MG63 (cell line): ENCODE measurements at regions not wholly inside any gene's neighbourhood (a gene's known extent, or its start where the extent isn't known, plus 50 kb on each side); places are given as distances from the start of the nearest gene placed in this dataset.

Experiments
- DNase-seq: peaks from one replicate; pipeline ENCODE4 v3.0.0-alpha.2; 2020
- H3K27me3 ChIP-seq: fragments of 250-450 bp; sonication (Bioruptor Pico); 2 replicates; pipeline ENCODE4 v1.5.1; 2020; ENCODE audit warnings: mild to moderate bottlenecking, moderate library complexity
- H3K36me3 ChIP-seq: fragments of 250-450 bp; sonication (Bioruptor Pico); 2 replicates; pipeline ENCODE4 v1.5.1; 2020; ENCODE audit warnings: mild to moderate bottlenecking, moderate library complexity
- H3K4me3 ChIP-seq: fragments of 250-450 bp; sonication (Bioruptor Pico); 2 replicates; pipeline ENCODE4 v1.5.1; 2020; ENCODE audit warnings: mild to moderate bottlenecking, moderate library complexity
- H3K9me3 ChIP-seq: fragments of 250-450 bp; sonication (Bioruptor Pico); 2 replicates; pipeline ENCODE4 v1.5.1; 2020; ENCODE audit warnings: mild to moderate bottlenecking, moderate library complexity

GRCh38 chr2:240217431-240218301, 77.2 kb upstream of the OTOS start:
- no peaks in the 10 kb centered on the region for H3K36me3 ChIP-seq
- H3K27me3 ChIP-seq, result no peaks in the 10 kb centered on the region
- peaks cover 4% of the 10 kb centered on the region; the same call in 1 of the 2 replicates for H3K9me3 ChIP-seq
- no peak for DNase-seq
- H3K4me3 ChIP-seq, result no peak overlapping the region

- Histone ChIP-seq H3K27me3 (no peaks in the 10 kb centered on the region), H3K36me3 (no peaks in the 10 kb centered on the region), H3K9me3 (peaks cover 6% of the 10 kb centered on the region), H3K4me3 (no peak overlapping the region)
- no peak for DNase-seq
These were observed 78.9 kb upstream of the OTOS start for GRCh38 chr2:240219208-240219890.

- no peak overlapping the region for H3K4me3 ChIP-seq
- H3K27me3 ChIP-seq, result no peaks in the 10 kb centered on the region
- DNase-seq, result no peak
- peaks cover 6% of the 10 kb centered on the region for H3K9me3 ChIP-seq
- H3K36me3 ChIP-seq, result no peaks in the 10 kb centered on the region
These were observed 79.9 kb upstream of the OTOS start for GRCh38 chr2:240220371-240220770.

- no peak for DNase-seq
- H3K36me3 ChIP-seq, result no peaks in the 10 kb centered on the region
- no peak overlapping the region for H3K4me3 ChIP-seq
- peaks cover 11% of the 10 kb centered on the region for H3K9me3 ChIP-seq
- no peaks in the 10 kb centered on the region for H3K27me3 ChIP-seq
These were observed 83.2 kb upstream of the OTOS start for GRCh38 chr2:240223631-240224030.

GRCh38 chr2:240224676-240225075, 84.2 kb upstream of the OTOS start:
- H3K4me3 ChIP-seq, result no peak overlapping the region
- H3K27me3 ChIP-seq, result no peaks in the 10 kb centered on the region
- peaks cover 15% of the 10 kb centered on the region for H3K9me3 ChIP-seq
- no peaks in the 10 kb centered on the region for H3K36me3 ChIP-seq
- no peak for DNase-seq

- Histone ChIP-seq H3K4me3 (no peak overlapping the region), H3K36me3 (no peaks in the 10 kb centered on the region)
- no peak for DNase-seq
These were observed 84.7 kb upstream of the OTOS start for GRCh38 chr2:240225131-240225530.

GRCh38 chr2:240225660-240226475, 85.4 kb upstream of the OTOS start:
- no peaks in the 10 kb centered on the region for H3K36me3 ChIP-seq
- no peaks in the 10 kb centered on the region for H3K27me3 ChIP-seq
- no peak for DNase-seq

More at GRCh38 chr2:240225131-240225530, 84.7 kb upstream of the OTOS start:
- Histone ChIP-seq H3K9me3 (peaks cover 15% of the 10 kb centered on the region), H3K27me3 (no peaks in the 10 kb centered on the region)

GRCh38 chr2:240226672-240227537, 86.4 kb upstream of the OTOS start:
- H3K27me3 ChIP-seq, result no peaks in the 10 kb centered on the region
- no peak for DNase-seq
- peaks cover 15% of the 10 kb centered on the region for H3K9me3 ChIP-seq
- no peaks in the 10 kb centered on the region for H3K36me3 ChIP-seq
- H3K4me3 ChIP-seq, result no peak overlapping the region

More at GRCh38 chr2:240225660-240226475, 85.4 kb upstream of the OTOS start:
- peaks cover 15% of the 10 kb centered on the region for H3K9me3 ChIP-seq
- H3K4me3 ChIP-seq, result no peak overlapping the region

- Histone ChIP-seq H3K36me3 (no peaks in the 10 kb centered on the region), H3K27me3 (no peaks in the 10 kb centered on the region), H3K4me3 (no peak overlapping the region), H3K9me3 (peaks cover 11% of the 10 kb centered on the region)
- DNase-seq, result no peak
These were observed 87.3 kb upstream of the OTOS start for GRCh38 chr2:240227538-240228428.

- Histone ChIP-seq H3K36me3 (no peaks in the 10 kb centered on the region), H3K9me3 (peaks cover 9% of the 10 kb centered on the region), H3K27me3 (no peaks in the 10 kb centered on the region), H3K4me3 (no peak overlapping the region)
- DNase-seq, result no peak
These were observed 88.5 kb upstream of the OTOS start for GRCh38 chr2:240229005-240229404.

GRCh38 chr2:240229603-240230235, 89.3 kb upstream of the OTOS start:
- no peak for DNase-seq
- Histone ChIP-seq H3K36me3 (no peaks in the 10 kb centered on the region), H3K9me3 (peaks cover 9% of the 10 kb centered on the region), H3K4me3 (no peak overlapping the region), H3K27me3 (no peaks in the 10 kb centered on the region)

GRCh38 chr2:240230291-240230931, 90.0 kb upstream of the OTOS start:
- Histone ChIP-seq H3K27me3 (no peaks in the 10 kb centered on the region), H3K36me3 (no peaks in the 10 kb centered on the region), H3K9me3 (peaks cover 9% of the 10 kb centered on the region), H3K4me3 (no peak overlapping the region)
- DNase-seq, result no peak

- Histone ChIP-seq H3K4me3 (no peak overlapping the region), H3K36me3 (no peaks in the 10 kb centered on the region), H3K27me3 (no peaks in the 10 kb centered on the region), H3K9me3 (peaks cover 4% of the 10 kb centered on the region)
- DNase-seq, result no peak
These were observed 91.4 kb upstream of the OTOS start for GRCh38 chr2:240231838-240232244.

- H3K4me3 ChIP-seq, result no peak overlapping the region; the same call in 1 of the 2 replicates
- H3K27me3 ChIP-seq, result no peaks in the 10 kb centered on the region
- H3K9me3 ChIP-seq, result peaks cover 4% of the 10 kb centered on the region
- no peak for DNase-seq
- no peaks in the 10 kb centered on the region for H3K36me3 ChIP-seq
These were observed 91.9 kb upstream of the OTOS start for GRCh38 chr2:240232264-240232915.
